NB4 (cell line): ENCODE measurements at regions not wholly inside any gene's neighbourhood (a gene's known extent, or its start where the extent isn't known, plus 50 kb on each side); places are given as distances from the start of the nearest gene placed in this dataset.
"Not testable (repeated sequence)": the region's sequence is repeated elsewhere in the genome, so short reads cannot be mapped to it uniquely, and the experiment has no call there.

Experiments
- DNase-seq: peaks from one replicate; pipeline ENCODE4 v3.0.0; 2010; ENCODE audit warnings: low read depth
- H3K4me3 ChIP-seq: one replicate; pipeline ENCODE4 v1.5.1; 2011; ENCODE audit warnings: mild to moderate bottlenecking, low read depth, low read length, moderate library complexity
- CTCF ChIP-seq: IDR thresholded peaks from one replicate; pipeline ENCODE4 v1.5.1; 2012; ENCODE audit warnings: low read depth, low read length
- MAX ChIP-seq: IDR thresholded peaks from 2 replicates; pipeline ENCODE4 v1.6.1; 2011; ENCODE audit warnings: low read depth, low read length
- MYC ChIP-seq: IDR thresholded peaks from 2 replicates; pipeline ENCODE4 v1.6.1; 2011; ENCODE audit warnings: low read depth, low read length
- POLR2A ChIP-seq: IDR thresholded peaks from 2 replicates; pipeline ENCODE4 v1.6.1; 2011; ENCODE audit warnings: mild to moderate bottlenecking; ENCODE audit not compliant: insufficient read length; ENCODE audit errors: extremely low read depth

- DNase-seq = no peak
- H3K4me3 ChIP-seq = no peak overlapping the region
- no peak for TF ChIP-seq MYC
- no peak for TF ChIP-seq CTCF
Observed at GRCh38 chr4:20075248-20075871, 176.3 kb upstream of the SLIT2 start.

- DNase-seq = no peak
- no peak overlapping the region for H3K4me3 ChIP-seq
- no peak for TF ChIP-seq MAX
- no peak for TF ChIP-seq MYC
- no peak for TF ChIP-seq CTCF
- TF ChIP-seq POLR2A = no peak
Observed at GRCh38 chr4:20074450-20074849, 177.3 kb upstream of the SLIT2 start.

- DNase-seq = no peak
- H3K4me3 ChIP-seq = no peak overlapping the region
- TF ChIP-seq CTCF (no peak), MYC (no peak), POLR2A (no peak), MAX (no peak)
Observed at GRCh38 chr4:20065952-20066351, 185.8 kb upstream of the SLIT2 start.

- not testable (repeated sequence) for DNase-seq
Observed at GRCh38 chr4:20062857-20063256, 188.8 kb upstream of the SLIT2 start.

GRCh38 chr4:20062054-20062453 is 189.7 kb upstream of the SLIT2 start:
- no peak overlapping the region for H3K4me3 ChIP-seq
- TF ChIP-seq MYC = no peak
- no peak for TF ChIP-seq MAX
- TF ChIP-seq POLR2A = no peak
- no peak for TF ChIP-seq CTCF
- DNase-seq = no peak

More at GRCh38 chr4:20062857-20063256, 188.8 kb upstream of the SLIT2 start:
- not testable (repeated sequence) for H3K4me3 ChIP-seq

- no peak for DNase-seq
- no peak for TF ChIP-seq MYC
- no peak for TF ChIP-seq CTCF
- no peak for TF ChIP-seq POLR2A
- TF ChIP-seq MAX = no peak
- H3K4me3 ChIP-seq = no peak overlapping the region
Observed at GRCh38 chr4:20050768-20051167, 200.9 kb upstream of the SLIT2 start.

GRCh38 chr4:20049889-20050288 is 201.8 kb upstream of the SLIT2 start:
- no peak for DNase-seq
- H3K4me3 ChIP-seq = no peak overlapping the region
- TF ChIP-seq MAX = no peak
- no peak for TF ChIP-seq MYC
- no peak for TF ChIP-seq CTCF
- TF ChIP-seq POLR2A = no peak
